ENCODE measurements at regions not wholly inside any gene's neighbourhood (a gene's known extent, or its start where the extent isn't known, plus 50 kb on each side); places are given as distances from the start of the nearest gene placed in this dataset.

- DNase-seq (ENCODE audit: low read depth in 2 of 3, low spot score in 1 of 3): no peak
These were observed 217.1 kb upstream of the MAP3K7 start for GRCh38 chr6:90803956-90804355.

DNA sequence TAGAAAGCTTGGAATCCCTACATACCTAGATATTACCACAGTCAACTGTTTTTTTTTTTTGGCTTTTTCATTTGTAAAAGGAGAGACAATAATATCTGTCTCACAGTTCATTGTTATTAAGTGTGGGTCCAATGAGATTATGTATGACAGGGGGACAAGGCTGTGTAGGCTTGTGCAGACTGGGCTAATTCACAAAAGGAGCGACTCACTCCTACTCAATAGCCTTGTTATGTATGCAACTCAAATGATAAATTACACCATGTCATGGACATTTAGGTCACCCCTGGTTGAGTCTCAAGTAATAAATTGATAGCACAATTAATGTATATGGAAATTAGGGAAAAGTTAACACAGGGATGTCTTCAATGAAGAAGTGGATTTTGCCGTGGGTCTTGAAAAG is 208.2 kb upstream of the MAP3K7 start:
- no peak for DNase-seq (ENCODE audit: low read depth in 2 of 3, low spot score in 1 of 3)

- DNase-seq (ENCODE audit: low read depth in 2 of 3, low spot score in 1 of 3): no peak
These were observed 206.9 kb upstream of the MAP3K7 start for GRCh38 chr6:90793771-90794170.

DNA sequence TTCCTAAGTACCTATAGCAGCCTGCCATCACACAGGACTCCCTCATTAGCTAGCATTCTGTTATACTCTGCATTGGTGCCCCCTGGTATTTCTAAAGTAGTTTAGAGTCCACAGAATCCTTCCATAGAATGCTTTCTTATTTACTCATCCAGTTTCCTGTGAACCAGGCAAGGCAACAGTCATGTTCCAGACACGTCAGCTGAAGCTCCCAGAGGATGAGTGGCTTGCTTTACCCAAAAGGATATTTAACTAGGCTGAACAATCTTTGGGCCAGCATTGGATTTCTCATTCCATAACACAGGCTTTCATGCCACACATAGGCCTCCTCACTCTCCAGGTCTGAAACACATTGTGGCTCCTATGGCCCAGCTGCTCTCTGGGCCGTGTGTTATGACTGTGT is 203.8 kb upstream of the MAP3K7 start:
- no peak for DNase-seq (ENCODE audit: low read depth in 2 of 3, low spot score in 1 of 3)

DNA sequence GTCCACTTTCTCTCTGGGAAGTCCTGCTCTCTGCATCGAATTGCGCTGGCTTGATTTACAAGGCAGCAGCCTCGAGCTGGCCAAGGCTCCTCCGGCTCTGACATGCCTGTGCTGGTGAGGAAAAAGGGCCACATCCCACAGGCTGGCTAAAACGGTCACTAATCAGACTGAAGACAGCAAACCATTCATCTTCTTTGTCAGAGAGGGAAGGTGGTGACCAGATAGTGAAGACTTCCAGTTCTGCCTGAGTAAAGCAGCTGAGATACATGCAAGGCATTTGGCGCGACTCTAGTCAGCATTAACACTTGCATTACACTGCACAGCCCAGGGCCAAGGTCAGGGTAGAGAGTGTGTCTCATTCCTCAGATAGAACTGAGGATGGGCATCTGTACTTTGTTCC is 203.2 kb upstream of the MAP3K7 start:
- DNase-seq (ENCODE audit: low read depth in 2 of 3, low spot score in 1 of 3): no peak

GRCh38 chr6:90788781-90789180 is 201.9 kb upstream of the MAP3K7 start:
- no peak for DNase-seq (ENCODE audit: low read depth in 2 of 3, low spot score in 1 of 3)

DNA sequence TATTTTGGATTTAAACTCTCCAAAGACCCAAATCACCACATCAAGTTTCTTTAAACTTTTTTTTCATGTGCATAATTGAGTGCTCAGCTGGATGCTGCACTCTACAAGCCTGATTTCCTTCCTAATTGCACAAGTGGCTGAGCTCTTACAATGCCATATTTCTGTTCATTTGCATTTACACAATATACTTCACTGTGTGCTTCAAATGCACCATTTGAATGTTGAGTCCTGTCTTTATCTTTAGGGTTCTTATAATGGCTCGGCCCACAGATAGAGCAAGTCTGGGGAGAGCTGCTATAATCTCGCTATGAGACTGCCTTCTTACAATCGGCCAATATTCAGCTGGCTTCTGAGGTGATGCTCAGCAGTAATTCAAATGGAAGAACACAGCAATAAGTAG is 200.6 kb upstream of the MAP3K7 start:
- DNase-seq (ENCODE audit: low read depth in 2 of 3, low spot score in 1 of 3): no peak

GRCh38 chr6:90780778-90781177 is 193.9 kb upstream of the MAP3K7 start:
- no peak for DNase-seq (ENCODE audit: low read depth in 2 of 3, low spot score in 1 of 3)

DNA sequence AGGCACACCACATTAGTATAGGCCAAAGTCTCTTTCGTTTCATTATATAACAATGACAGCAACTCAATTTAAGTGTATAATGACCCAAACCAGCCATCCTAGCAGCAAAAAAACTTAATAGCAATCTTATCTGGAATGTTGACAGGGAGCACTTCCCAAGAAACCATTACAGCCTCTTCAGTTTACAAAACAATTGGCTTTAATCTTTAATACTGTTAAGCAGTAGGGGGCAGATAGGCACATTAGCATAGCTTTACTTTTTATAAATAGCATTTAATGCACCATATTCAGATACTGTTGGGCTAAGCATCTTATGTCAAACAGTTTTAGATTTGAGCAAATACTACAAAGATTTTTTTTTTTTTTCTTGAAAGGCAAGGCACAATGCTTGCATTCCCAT is 193.3 kb upstream of the MAP3K7 start:
- no peak for DNase-seq (ENCODE audit: low read depth in 2 of 3, low spot score in 1 of 3)

DNA sequence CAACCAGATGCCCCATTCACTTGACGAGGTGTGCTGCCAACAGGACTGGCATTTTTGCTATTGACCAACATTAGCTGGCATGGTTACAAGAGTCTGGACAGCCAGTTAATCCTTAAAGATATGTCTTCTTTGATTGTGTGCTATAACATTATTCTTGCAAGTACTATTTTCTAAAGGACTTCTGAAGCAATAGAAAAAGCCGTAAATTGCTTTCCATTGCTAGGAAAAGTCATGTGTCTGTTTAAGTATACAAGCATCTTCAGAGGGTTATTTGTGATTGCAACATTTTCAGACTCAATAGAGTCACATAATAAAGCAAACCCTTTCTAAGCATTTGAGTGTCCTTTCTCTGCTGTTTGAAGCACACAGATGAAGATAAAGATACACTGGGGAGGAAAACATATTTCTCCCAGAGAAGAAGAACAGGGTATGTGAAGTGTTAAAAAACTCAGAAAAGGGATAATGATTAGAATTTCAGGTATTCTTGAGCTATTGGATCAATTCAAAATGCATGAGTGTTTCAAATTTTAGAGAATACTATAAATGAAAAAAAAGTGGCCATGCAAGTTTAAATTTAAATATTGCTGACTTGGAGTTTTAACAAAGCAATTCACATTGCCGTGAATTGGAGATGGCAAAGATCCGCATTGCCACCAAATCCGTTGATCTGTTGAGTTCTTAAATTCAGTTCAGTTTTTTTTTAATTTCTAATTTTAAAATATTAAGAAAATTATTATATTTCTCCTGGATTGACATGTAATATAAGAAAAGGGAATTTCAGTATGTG is 191.7 kb upstream of the MAP3K7 start:
- DNase-seq (ENCODE audit: low read depth in 2 of 3, low spot score in 1 of 3): no peak

DNA sequence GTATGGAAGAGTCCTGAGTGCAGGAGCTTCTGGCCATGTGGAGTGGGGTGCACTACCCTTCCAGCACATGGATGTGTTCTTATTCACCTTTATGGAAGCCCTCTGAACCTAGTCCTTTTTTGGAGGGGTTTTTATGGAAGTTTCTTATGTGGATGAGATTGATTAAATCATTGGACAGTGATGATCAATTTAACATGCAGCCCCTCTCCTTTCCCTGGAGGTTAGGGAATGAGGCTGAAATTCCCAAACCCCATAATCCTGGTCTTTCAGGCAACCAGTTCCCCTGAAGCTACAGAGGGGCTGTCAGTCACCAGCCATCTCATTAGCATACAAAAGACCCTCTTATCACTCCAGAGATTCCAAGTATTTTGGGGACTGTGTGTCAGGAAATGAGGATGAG is 183.9 kb upstream of the MAP3K7 start:
- DNase-seq (ENCODE audit: low read depth in 2 of 3, low spot score in 1 of 3): no peak

GRCh38 chr6:90765895-90766294 is 179.0 kb upstream of the MAP3K7 start:
- DNase-seq (ENCODE audit: low read depth in 2 of 3, low spot score in 1 of 3): no peak

- no peak for DNase-seq (ENCODE audit: low read depth in 2 of 3, low spot score in 1 of 3)
These were observed 178.6 kb upstream of the MAP3K7 start for GRCh38 chr6:90765491-90765890.

DNA sequence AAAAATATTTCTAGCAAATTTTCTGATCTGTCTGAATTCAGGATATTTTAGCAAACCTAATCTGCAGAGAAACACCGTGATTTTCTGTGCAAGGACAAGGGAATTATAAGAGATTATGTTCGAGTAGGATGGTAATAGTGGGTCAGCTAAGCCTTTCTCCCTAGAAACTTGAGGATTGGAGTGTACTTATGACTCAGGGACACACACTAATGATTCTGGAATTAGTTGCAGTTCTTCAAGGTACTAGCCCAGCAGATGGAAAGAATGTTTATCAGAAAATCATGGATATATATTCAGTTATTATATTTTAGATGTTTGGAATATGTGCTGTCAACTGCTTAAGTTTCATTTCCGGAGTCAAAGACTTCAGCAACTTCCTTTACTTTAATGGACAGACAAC is 177.1 kb upstream of the MAP3K7 start:
- DNase-seq (ENCODE audit: low read depth in 2 of 3, low spot score in 1 of 3): no peak

- DNase-seq (ENCODE audit: low read depth in 2 of 3, low spot score in 1 of 3): no peak
These were observed 172.8 kb upstream of the MAP3K7 start for GRCh38 chr6:90759664-90760063.

GRCh38 chr6:90758741-90759140 is 171.9 kb upstream of the MAP3K7 start:
- DNase-seq (ENCODE audit: low read depth in 2 of 3, low spot score in 1 of 3): no peak

GRCh38 chr6:90753820-90754643 is 167.2 kb upstream of the MAP3K7 start:
- DNase-seq (ENCODE audit: low read depth in 2 of 3, low spot score in 1 of 3): no peak

DNA sequence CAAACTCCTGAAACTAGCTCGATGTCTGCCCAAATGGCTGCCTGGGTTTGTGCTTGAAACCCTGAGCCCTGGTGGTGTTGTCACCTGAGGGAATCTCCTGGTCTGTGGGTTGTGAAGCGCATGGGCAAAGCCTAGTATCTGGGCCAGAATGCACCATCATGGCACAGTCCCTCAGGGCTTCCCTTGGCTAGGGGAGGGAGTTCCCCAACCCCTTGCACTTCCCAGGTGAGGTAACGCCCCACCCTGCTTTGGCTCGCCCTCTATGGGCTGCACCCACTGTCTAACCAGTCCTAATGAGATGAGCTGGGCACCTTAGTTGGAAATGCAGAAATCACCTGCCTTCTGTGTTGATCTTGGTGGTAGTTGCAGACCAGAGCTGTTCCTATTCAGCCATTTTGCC is 152.9 kb upstream of the MAP3K7 start:
- no peak for DNase-seq (ENCODE audit: low read depth in 2 of 3, low spot score in 1 of 3)

- no peak for DNase-seq (ENCODE audit: low read depth in 2 of 3, low spot score in 1 of 3)
These were observed 152.5 kb upstream of the MAP3K7 start for GRCh38 chr6:90739339-90739738.

DNA sequence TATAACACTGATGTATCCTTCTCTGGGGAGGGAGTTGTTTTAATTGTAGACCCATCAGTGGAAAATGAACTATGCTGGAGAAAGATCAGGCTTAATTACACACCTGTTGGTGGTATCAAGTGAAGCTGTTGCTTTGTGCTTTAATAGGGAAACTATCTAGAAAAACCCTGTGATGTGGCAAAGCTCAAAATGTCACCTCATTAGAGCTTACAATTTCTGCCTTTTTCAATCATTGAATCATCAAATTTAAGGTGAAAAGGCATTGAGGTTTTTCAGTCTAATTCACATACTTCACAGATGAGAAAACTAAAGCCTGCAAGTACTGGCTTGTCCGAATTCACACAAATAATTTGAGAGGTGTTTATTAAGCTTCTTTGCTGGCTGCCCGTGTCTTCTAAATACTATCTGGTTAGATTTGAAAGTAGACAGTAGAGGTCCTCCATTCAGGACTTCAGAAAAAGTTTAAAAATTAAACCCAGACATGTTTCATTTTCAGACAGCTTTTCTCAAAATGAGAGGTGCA is 143.3 kb upstream of the MAP3K7 start:
- DNase-seq (ENCODE audit: low read depth in 2 of 3, low spot score in 1 of 3): no peak

- DNase-seq (ENCODE audit: low read depth in 2 of 3, low spot score in 1 of 3): no peak
These were observed 142.2 kb upstream of the MAP3K7 start for GRCh38 chr6:90729057-90729456.

DNA sequence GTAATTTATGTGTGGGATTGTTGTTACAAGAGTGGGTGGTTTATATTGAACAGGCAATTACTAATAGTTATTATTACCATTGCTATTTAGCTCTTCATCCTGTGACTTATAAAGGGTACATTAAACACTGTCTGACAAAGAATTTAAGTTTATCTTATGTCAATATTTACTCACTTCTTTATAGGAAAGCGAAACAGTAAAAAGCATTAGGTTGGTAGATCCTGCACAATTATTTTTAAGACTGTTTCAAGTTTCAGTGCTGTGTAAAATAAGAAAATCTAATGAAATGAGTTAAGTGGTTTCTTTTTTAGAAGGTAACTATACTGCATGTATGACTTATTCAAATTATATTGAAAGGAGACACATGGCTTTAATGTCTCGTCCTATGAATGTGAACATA is 135.8 kb upstream of the MAP3K7 start:
- no peak for DNase-seq (ENCODE audit: low read depth in 2 of 3, low spot score in 1 of 3)

Data from stimulated activated CD4-positive, alpha-beta T cell treated with anti-CD3 and anti-CD28 coated beads, Interleukin-12 subunit alpha, Interleukin-12 subunit beta, amount 100 ng/mL, for 48 hours (primary cell).